GM21529 (cell line): ENCODE measurements at regions not wholly inside any gene's neighbourhood (a gene's known extent, or its start where the extent isn't known, plus 50 kb on each side); places are given as distances from the start of the nearest gene placed in this dataset.

Experiments
- ATAC-seq: cut with Tn5 transposase; IDR thresholded peaks from one replicate; pipeline ENCODE4 v1.9.1; 2021; ENCODE audit not compliant: unreplicated experiment

DNA sequence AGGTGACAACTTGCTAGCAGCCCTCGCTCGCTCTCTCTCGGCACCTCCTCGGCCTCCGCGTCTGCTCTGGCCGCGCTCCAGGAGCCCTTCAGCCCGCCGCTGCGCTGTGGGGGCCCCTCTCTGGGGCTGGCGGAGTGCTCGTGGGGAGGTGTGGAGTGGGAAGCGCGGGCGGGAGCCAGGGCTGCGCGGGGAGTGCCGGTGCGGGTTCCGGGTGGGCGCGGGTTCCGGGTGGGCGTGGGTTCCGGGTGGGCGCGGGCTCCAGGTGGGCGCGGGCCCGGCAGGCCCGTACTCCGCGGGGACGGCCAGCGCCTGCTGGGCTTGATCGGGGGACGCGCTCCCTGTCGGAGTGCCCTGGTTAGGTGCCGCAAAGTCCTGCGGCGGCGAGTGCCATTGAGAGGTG, 384.3 kb downstream of the GPM6A start:
- ATAC-seq, result no peak

DNA sequence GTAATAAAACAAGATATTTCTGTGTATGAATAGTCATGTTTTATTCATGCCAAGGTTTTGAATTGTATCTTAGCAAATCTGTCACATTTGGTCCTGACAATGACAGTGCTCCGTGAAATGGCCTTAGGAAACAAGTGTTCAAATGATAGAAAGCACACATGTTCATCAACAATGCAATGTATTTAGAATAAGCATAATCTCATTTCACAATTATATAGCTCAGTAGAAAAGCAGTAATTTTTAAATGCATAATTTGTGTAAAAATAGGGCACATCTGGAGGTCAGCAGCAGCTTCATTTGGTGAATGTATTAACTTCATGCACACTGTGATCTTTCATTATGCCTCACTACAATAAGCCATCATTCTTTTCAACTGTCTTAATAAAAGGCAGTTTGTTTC, 380.4 kb downstream of the GPM6A start:
- ATAC-seq, result no peak

DNA sequence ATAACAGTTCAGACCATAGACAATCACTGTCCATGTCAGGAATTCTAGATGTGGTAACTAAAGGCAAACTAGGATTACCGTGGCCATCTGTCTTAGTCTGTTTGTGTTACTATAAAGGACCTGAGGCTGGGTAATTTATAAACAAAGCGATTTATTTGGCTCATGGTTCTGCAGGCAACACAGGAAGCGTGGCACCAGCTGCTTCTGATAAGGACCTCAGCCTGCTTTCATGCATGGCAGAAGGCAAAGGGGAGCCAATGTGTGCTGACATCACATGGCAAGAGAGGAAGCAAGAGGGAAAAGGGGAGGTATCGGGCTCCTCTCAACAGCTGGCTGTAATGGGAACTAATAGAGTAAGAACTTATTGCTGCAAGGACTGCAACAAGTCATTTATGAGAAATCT, 376.7 kb downstream of the GPM6A start:
- ATAC-seq, result no peak

DNA sequence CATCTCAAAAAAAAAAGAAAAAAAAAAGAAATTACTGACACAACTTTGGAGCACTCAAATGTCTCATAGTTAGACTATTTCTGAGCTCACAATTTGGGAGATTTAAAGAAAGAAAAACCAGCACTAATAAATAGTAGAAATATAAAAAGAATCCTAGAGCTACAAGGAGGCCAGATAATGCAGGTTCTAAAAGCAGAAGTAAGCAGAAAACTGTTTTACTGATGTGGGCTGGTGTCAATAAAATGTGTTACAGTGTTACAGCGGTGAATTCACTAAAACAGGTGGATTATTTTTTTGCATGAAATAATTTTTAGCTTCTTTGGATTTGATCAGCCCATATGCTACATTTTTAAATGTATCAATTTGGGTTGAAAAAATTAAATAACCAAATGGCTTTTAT, 375.9 kb downstream of the GPM6A start:
- ATAC-seq, result no peak

DNA sequence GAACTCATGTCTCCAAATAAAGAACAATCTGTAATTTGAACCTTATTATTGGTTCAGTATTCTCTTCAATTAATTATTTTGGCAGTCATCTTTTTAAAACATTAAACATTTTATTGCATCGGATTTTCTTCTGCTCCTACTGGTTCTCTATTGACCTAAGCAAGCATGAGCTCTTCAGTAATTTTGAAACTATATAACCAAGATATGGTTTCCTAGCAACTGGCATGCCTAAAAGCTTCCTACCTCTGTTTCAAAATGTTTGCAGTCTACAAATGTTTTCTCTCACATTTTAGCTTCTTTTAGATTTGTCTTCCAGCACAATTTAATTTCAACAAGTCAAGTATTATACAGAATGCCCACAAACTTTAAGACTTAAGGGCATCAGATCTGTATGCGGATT, 371.3 kb downstream of the GPM6A start:
- no peak for ATAC-seq

DNA sequence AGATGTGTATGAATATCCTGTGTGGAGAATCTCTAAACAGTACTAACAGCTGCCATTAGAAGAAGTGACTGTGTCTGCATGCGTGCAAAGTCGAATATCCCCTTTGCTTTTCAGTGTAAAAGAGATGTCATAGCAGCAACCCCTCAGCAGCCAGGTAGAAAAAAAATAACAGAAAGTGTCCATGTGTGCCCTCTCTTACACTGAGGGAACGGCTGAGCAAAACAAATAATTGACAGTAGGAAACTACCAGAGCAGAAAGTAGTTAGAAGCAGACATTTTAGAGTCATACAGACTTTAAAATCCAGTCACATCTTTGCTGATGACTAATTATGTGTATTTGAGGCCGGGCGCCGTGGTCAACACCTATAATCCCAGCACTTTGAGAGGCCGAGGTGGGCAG, 370.8 kb downstream of the GPM6A start:
- no peak for ATAC-seq

DNA sequence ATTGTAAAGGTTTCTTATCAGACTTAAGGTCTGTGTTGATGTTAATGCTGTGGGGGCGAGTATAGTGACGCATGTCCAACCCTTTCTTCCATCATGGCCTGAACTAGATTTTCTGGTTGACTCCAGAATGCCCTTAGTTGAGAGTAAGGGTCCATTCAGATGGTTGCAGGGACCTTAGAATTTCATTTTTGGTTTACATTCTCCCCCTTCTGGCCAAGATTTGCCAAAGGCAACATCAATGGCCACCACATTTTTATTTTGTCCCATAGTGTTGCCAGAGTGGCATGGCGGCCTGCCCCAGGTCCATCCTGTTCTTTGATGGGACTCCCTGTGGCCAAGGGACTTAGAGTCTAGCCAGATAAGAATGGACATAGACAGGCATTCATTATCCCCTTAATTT, 368.5 kb downstream of the GPM6A start:
- no peak for ATAC-seq

DNA sequence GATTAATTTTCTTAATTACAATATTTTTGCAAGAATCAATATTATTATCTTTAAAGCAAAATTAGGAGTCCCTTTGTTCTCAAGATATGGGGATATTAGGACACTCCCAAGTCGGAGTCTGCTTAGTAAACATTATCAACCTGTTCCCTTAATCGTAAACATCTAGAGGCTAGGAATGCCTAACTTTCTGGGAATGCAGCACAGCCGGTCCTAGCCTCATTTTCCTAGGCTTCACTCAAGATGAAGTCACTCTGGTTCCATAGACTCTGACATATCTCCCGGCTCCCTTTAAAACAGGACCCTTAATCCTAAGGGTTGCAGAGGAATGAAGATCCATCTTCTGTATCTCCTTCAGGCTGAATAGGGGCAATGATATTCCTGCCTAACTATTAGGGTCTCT, 367.6 kb downstream of the GPM6A start:
- no peak for ATAC-seq

DNA sequence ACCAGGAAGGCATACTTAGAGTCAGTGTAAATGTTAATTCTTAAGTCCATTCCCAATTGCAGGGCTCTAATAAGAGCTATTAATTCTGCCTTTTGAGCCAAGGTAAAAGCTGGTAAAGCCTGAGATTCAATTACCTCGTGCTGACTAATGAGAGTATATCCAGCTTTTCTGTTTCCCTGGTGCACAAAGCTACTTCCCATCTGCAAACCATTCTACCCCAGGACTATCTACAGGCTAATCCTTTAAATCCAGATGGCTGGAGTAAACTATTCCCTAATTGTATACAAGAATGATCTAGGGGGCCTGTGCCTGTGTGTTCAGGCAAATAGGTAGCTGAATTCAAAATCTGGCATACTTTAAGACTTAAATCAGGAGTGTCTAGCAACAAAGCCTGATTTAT, 365.0 kb downstream of the GPM6A start:
- no peak for ATAC-seq

DNA sequence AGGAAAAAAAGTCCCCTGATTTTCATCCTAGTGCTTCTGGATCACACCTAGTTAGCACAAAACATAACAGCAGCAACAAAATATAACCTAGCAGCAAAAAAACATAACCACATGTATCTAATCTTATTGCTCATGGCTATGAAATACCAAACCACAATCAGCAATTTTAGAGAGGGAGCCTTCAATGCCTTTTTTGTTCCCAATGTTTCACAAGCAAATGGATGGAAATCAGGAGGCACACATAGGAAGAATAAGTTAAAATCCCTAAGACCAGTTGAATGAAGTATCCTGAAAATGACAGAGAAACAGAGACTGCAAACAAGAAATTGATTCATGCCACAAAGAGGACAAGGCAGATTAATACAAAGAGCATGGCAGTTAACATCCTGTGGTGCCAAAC, 361.6 kb downstream of the GPM6A start:
- ATAC-seq, result no peak

DNA sequence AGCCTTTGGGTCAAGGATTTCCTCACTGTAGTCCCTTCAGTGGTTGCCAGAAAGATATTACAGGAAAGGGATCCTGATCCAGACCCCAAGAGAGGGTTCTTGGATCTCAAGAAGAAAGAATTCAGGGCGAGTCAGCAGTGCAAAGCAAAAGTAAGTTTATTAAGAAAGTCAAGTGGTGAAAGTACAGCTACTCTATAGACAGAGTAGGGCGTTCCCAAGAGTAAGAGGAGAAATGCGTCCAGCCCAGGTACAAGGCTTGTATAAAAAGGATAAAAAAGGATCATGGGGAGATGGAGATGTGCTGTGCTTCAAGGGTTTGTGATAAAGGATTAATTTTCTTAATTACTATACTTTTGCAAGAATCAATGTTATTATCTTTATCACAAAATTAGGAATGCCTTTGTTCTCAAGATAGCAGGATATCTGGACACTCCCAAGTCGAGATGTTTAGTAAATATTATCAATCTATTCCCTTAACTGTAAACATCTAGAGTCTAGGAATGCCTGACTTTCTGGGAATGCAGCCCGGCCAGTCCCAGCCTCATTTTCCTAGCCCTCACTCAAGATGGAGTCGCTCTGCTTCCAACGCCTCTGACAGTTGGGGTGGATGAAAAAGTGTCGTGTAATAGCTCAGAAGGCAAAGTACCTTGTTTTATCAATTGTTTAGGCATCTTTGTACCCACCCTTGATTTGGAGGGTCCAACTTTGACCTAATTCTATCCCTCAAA, 360.7 kb downstream of the GPM6A start:
- ATAC-seq, result no peak

DNA sequence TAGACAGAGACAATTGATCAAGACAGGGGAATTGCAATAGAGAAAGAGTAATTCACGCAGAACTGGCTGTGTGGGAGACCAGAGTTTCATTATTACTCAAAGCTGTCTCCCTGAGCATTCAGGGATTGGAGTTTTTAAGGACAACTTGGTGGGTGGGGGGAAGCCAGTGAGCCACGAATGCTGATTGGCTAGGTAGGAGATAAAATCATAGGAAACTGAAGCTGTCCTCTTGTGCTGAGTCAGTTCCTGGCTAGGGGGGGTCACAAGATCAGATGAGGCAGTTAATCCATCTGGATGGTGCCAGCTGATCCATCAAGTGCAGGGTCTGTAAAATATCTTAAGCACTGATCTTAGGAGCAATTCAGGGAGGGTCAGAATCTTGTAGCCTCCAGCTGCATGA, 358.6 kb downstream of the GPM6A start:
- ATAC-seq, result no peak

DNA sequence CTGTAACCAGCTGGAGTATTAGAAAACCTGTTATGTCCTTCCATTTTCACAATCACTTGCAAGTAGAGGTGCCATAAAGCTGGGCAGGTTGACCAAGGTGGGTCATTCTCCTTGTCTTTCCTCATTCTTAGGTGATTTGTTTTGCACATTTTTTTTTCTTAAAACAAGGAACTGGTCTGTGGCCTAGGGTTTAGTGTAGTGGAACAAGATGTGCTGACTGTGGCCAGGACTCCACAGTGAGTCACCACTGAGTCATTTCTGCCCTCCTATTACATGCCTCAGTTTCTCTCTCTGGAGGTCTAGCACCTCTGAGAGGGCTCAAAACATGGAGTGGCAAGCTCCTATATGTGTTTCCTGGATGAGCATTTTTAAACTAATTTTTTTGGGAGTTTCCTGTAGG, 355.9 kb downstream of the GPM6A start:
- no peak for ATAC-seq

DNA sequence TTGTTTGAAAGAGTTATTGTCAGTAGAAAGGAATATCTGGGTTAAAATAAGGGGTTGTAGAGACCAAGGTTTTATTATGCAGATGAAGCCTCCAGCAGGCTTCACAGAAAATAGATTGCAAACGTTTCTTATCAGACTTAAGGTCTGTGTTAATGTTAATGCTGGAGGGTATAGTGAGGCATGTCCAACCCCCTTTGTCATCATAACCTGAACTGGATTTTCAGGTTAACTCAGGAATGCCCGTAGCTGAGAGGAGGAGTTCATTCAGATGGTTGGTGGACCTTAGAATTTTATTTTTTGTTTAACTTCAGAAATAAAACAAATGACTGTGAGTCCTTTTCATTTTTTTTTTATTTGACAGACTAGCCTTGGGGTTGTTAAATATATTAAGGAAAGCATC, 354.1 kb downstream of the GPM6A start:
- no peak for ATAC-seq

DNA sequence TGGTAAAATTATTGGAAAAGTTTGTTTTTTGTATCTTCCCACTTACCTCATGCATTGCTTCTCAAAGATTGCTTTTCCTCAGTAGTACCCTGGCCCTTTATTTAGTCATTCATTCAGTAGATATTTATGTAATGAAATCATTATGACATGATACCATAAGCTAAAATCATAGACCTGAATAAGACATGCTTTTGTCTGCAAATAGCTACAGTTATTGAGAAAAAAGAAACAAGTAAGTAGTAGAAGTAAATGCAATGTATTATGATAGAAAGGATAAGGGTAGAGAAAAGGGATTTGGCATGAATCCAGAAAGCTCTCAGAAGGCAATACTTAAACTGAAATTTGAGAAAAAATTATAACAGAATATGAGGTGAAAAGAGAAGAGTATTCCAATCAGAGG, 352.5 kb downstream of the GPM6A start:
- no peak for ATAC-seq

DNA sequence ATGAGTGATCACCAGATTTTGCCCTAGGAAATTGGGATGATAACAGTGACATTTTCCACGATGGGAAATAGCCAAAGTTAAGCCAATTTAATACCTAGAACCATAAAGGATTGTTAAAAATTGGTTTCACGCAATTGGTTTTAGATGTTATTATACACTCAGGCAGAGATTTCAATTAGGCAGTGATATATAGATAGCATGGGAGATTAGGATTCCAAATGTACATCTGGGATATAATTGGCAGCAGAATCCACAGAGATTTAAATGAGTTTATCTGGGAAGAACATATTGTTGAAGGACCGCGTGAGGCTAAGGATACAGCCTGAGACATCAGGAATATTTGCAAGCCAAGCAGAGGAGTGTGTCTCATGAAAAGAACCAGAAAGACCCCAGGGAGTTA, 351.6 kb downstream of the GPM6A start:
- ATAC-seq, result no peak

DNA sequence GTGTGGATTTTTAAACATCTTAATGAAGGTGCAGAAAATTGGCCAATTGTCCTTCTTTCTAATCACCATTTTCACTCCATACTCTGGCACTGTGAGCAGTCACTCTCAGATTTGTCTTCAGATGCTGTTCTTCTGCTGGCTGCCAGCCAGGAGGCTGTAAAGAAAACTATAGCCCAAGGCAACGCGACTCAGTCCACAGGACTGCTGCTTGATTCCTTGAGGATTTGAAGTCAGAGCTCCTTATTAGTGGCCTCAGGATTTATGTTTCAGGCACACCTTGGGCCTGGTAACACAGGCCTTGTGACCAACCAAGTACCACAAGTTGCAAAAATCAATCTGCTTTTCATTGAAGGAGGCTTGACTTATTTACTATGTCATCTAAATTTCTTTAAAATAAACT, 342.6 kb downstream of the GPM6A start:
- ATAC-seq, result no peak

DNA sequence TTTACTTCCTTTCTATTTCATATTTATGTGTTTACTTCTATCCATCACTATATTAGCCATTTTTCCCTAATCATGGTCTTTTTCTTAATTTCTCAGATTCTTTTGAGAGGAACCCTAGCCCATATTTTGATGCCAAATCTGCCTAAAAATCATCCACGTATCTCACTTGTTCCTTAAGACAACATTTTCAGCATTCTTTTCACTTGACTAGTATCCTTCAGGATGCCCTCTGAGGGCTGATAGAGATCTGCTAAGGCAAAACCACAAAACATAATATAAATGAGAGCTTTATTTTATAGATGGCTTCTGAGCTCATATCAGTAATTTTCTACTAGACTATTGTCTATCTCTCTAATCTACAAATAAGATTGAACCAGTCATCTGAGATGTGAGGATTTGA, 341.9 kb downstream of the GPM6A start:
- ATAC-seq, result no peak

DNA sequence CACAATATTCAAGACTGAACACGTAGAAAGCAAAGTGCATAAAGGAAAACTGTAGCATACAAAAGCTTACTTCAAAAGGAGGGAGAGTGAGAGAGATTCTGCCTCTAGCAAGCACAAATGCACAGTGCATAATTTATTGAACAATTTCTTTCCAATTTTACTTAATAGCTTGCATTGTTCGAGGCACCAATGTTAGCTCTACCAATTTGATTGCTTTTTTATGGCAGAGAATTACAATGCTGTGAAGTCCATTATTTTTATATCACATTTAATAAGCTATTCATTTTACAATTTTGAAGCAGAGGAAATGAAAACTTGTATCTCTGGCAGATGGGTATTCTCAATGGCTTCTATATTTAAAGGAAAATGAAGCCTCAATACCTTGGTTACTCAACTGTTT, 331.7 kb downstream of the GPM6A start:
- ATAC-seq, result no peak

DNA sequence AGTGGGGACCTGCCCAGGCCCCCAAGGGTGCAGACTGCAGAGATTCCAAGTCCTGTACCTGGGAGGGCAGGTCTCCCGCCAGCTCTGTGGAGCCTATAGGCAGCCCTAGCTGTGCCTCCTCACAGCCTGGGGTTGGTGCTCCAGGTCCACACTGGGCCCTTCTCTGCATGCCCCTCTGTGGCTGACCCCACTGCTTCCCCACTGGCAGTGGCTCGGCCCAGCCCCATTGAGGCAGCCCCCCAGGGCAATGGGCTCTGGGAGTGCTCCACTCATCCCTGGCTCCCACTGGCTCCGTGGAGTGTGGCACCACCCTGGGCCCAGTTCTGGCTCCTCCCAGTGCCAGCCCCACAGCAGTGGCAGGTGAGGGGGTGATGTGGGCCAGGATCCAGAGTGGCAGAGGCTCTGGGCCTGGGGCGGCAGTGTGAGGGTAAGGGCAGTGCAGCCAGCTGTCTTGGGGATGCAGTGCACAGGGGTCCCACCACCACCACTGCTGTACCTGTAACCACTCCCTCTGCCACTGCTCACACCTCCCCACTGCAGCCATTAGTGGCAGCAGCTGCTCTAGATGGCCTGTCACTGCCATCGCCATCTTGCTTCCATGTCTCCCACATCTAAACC, 312.2 kb downstream of the GPM6A start:
- no peak for ATAC-seq

DNA sequence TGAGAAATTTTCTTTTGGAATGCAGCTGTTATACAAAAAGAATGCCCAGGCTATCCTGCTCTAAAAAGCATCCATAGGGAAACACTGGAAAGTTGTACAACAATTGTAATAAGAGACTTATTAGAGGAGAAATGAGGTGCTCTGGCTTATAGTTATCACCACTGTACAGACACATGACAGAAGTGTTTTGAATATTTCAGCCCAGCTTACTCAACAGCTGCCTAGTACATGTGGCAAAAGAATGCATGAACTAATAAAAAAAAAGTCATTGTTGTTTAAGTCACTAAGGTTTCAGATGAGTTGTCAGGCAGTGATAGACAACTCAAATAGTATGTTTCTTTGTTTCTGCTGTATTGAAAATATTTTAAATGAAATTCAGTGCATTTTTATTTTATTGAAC, 307.7 kb downstream of the GPM6A start:
- no peak for ATAC-seq

DNA sequence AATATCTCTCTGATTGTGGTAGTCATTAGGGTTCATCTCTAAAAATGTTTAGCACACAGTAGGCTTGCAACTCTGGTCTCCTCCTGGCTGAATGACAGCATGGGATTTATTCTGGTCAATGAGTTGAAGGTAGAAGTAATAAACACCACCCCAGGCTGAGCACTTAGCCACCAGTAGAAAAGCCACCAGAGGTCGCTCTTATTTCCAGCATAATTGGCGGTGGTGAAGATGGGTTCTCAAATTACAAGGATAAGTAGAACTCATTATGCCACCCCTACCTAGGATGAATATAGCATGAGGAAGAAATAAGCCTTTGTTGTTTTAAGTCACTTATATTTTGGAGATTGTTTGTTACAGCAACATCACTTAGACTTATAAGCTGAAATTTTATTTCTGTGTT, 302.7 kb downstream of the GPM6A start:
- ATAC-seq, result no peak

DNA sequence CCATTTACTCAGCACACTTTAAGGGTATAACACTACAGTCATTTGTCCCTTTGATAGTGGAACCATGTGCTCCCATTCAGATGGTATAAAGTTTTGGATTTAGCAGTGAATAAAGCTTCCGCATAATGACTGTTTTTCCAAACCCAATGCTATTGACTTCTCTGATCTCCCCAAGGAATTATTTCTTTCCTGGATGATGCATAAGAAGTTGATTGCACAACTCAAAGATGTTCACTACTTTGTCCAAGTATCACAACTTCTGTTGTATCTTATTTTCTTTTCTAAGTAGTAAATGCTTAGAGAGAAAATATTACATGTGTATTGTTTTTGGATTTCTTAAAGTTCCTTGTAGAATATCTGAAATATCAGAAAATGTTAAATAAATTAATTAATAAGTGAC, 300.2 kb downstream of the GPM6A start:
- no peak for ATAC-seq
